ENCODE measurements at regions not wholly inside any gene's neighbourhood (a gene's known extent, or its start where the extent isn't known, plus 50 kb on each side); places are given as distances from the start of the nearest gene placed in this dataset.

GRCh38 chr3:177425042-177425441 lies 227.8 kb upstream of the TBL1XR1 start:
- no peak overlapping the region for H3K4me3 ChIP-seq (ENCODE audit: insufficient read depth, low read depth, low read length, poor library complexity, severe bottlenecking)
- no peaks in the 10 kb centered on the region for H3K27me3 ChIP-seq (replicated peaks; ENCODE audit: control insufficient read depth, insufficient read depth, low read length, poor library complexity, severe bottlenecking)
- H3K36me3 ChIP-seq (ENCODE audit: control insufficient read depth, insufficient read depth, low read length): no peaks in the 10 kb centered on the region
- H3K27ac ChIP-seq (ENCODE audit: insufficient read depth, low read length, poor library complexity, severe bottlenecking): no peak overlapping the region
- no peaks in the 10 kb centered on the region for H3K9me3 ChIP-seq (ENCODE audit: control insufficient read depth, low read length)
- DNase-seq: no peak
- peaks cover 8% of the 10 kb centered on the region for H3K4me1 ChIP-seq (ENCODE audit: control insufficient read depth, insufficient read depth, low read length, poor library complexity, severe bottlenecking)

GRCh38 chr3:177426106-177426877 lies 229.0 kb upstream of the TBL1XR1 start:
- H3K27ac ChIP-seq (ENCODE audit: insufficient read depth, low read length, poor library complexity, severe bottlenecking): no peak overlapping the region
- peaks cover 8% of the 10 kb centered on the region for H3K4me1 ChIP-seq (ENCODE audit: control insufficient read depth, insufficient read depth, low read length, poor library complexity, severe bottlenecking)
- no peak for DNase-seq
- H3K4me3 ChIP-seq (ENCODE audit: insufficient read depth, low read depth, low read length, poor library complexity, severe bottlenecking): no peak overlapping the region
- H3K9me3 ChIP-seq (ENCODE audit: control insufficient read depth, low read length): no peaks in the 10 kb centered on the region
- no peaks in the 10 kb centered on the region for H3K27me3 ChIP-seq (replicated peaks; ENCODE audit: control insufficient read depth, insufficient read depth, low read length, poor library complexity, severe bottlenecking)
- H3K36me3 ChIP-seq (ENCODE audit: control insufficient read depth, insufficient read depth, low read length): no peaks in the 10 kb centered on the region

DNA sequence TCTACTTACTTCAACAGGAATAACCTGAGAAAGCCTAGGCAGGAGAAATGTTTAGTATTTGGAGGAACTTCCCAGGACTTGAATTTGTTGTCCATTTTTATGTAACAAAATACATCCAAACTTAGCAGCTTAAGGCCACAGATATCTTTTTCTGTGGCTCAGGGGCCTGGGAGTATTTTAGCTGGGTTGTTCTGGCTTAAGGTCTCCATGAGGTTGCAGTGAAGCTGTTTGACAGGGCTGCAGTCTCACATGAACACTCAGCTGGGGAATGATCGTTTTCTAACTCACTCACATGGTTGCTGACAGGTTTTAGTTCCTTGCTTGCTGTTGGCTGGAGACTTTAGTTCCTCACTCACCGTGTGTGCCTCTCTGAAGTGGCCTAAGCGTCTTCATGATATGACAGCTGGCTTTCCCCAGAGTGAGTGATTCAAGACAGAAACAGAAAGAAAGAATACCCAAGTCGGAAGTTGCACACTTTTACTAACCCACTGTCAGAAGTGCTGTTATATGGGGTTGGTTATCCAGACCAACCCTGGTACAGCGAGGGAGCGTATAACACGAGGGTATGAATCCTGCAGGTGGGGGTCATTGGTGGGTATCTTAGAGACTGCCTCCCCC lies 229.7 kb upstream of the TBL1XR1 start:
- Histone ChIP-seq H3K36me3 (ENCODE audit: control insufficient read depth, insufficient read depth, low read length) (no peaks in the 10 kb centered on the region), H3K27ac (ENCODE audit: insufficient read depth, low read length, poor library complexity, severe bottlenecking) (peak overlapping the region; percentile 23), H3K4me1 (ENCODE audit: control insufficient read depth, insufficient read depth, low read length, poor library complexity, severe bottlenecking) (peaks cover 8% of the 10 kb centered on the region), H3K27me3 (replicated peaks; ENCODE audit: control insufficient read depth, insufficient read depth, low read length, poor library complexity, severe bottlenecking) (no peaks in the 10 kb centered on the region), H3K9me3 (ENCODE audit: control insufficient read depth, low read length) (no peaks in the 10 kb centered on the region), H3K4me3 (ENCODE audit: insufficient read depth, low read depth, low read length, poor library complexity, severe bottlenecking) (peak overlapping the region; percentile 11)
- peak in 1 of 3 donors; percentile 5 for DNase-seq

DNA sequence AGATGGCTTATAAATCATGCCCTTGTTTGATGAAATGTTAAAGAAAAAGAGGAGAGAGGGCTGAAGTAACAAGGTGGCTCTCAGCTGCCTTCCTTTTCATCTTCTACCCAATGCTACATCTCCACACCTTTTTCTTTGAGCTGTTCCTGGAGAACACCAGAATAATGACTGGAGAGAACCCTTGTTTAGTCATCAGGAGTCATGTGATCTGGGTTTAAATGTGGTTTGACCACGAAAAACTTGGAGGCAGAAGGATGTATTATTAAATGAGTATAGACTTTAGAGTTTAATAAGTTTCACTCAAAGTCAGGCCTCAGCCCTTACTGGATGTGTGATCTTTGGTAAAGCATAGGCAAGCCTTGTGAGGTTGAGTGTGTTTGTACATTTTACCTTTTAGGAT lies 230.3 kb upstream of the TBL1XR1 start:
- Histone ChIP-seq H3K4me3 (ENCODE audit: insufficient read depth, low read depth, low read length, poor library complexity, severe bottlenecking) (peak overlapping the region; percentile 11), H3K27ac (ENCODE audit: insufficient read depth, low read length, poor library complexity, severe bottlenecking) (no peak overlapping the region), H3K27me3 (replicated peaks; ENCODE audit: control insufficient read depth, insufficient read depth, low read length, poor library complexity, severe bottlenecking) (no peaks in the 10 kb centered on the region), H3K4me1 (ENCODE audit: control insufficient read depth, insufficient read depth, low read length, poor library complexity, severe bottlenecking) (peaks cover 8% of the 10 kb centered on the region), H3K9me3 (ENCODE audit: control insufficient read depth, low read length) (no peaks in the 10 kb centered on the region), H3K36me3 (ENCODE audit: control insufficient read depth, insufficient read depth, low read length) (no peaks in the 10 kb centered on the region)
- no peak for DNase-seq

DNA sequence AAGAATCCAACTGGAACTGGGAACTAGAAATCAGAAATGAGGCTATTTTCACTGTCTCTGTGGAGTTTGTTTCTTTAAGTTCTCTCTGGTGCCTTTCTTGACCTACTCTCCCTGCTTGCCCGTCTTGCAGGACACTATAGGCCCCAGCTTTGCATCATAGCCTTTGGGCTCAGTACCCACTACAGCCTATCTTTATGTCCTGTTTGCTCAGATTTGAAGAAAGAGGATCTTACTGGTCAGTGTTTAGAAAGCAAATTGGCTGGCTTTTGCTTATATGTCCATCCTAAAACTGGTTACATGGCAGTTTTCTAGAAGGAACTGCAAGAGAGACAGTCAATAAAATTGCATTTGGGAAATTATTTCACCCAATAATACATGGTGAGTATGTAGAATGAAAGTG lies 231.8 kb upstream of the TBL1XR1 start:
- H3K9me3 ChIP-seq (ENCODE audit: control insufficient read depth, low read length): no peaks in the 10 kb centered on the region
- no peak for DNase-seq
- no peaks in the 10 kb centered on the region for H3K36me3 ChIP-seq (ENCODE audit: control insufficient read depth, insufficient read depth, low read length)
- no peaks in the 10 kb centered on the region for H3K27me3 ChIP-seq (replicated peaks; ENCODE audit: control insufficient read depth, insufficient read depth, low read length, poor library complexity, severe bottlenecking)
- no peak overlapping the region for H3K27ac ChIP-seq (ENCODE audit: insufficient read depth, low read length, poor library complexity, severe bottlenecking)
- H3K4me3 ChIP-seq (ENCODE audit: insufficient read depth, low read depth, low read length, poor library complexity, severe bottlenecking): no peak overlapping the region
- peaks cover 8% of the 10 kb centered on the region for H3K4me1 ChIP-seq (ENCODE audit: control insufficient read depth, insufficient read depth, low read length, poor library complexity, severe bottlenecking)

- DNase-seq: no peak
- H3K4me1 ChIP-seq (ENCODE audit: control insufficient read depth, insufficient read depth, low read length, poor library complexity, severe bottlenecking): peaks cover 8% of the 10 kb centered on the region
- H3K36me3 ChIP-seq (ENCODE audit: control insufficient read depth, insufficient read depth, low read length): no peaks in the 10 kb centered on the region
- no peak overlapping the region for H3K27ac ChIP-seq (ENCODE audit: insufficient read depth, low read length, poor library complexity, severe bottlenecking)
- no peaks in the 10 kb centered on the region for H3K27me3 ChIP-seq (replicated peaks; ENCODE audit: control insufficient read depth, insufficient read depth, low read length, poor library complexity, severe bottlenecking)
- no peak overlapping the region for H3K4me3 ChIP-seq (ENCODE audit: insufficient read depth, low read depth, low read length, poor library complexity, severe bottlenecking)
- H3K9me3 ChIP-seq (ENCODE audit: control insufficient read depth, low read length): no peaks in the 10 kb centered on the region
These were observed 232.5 kb upstream of the TBL1XR1 start for GRCh38 chr3:177429771-177430170.

DNA sequence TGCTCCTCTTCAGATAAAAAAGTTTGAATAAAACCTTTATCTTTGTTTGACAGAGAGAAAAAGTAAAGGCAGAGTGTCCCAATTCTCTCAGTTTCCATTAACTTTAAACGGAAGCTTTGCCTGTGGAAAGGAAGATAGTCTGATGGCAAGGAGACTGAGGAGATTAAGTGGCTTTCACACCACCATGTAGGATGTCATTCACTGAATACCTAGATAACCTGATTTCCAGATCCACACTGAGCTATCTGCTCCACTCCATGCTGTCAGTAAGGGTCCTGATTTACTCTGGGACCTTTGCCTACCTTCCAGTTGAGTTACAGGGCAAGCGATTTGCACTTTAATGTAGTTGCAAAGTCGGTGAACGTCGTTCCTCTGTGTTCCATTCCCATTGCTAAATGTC lies 233.4 kb upstream of the TBL1XR1 start:
- Histone ChIP-seq H3K36me3 (ENCODE audit: control insufficient read depth, insufficient read depth, low read length) (no peaks in the 10 kb centered on the region), H3K4me3 (ENCODE audit: insufficient read depth, low read depth, low read length, poor library complexity, severe bottlenecking) (no peak overlapping the region), H3K4me1 (ENCODE audit: control insufficient read depth, insufficient read depth, low read length, poor library complexity, severe bottlenecking) (peaks cover 8% of the 10 kb centered on the region), H3K9me3 (ENCODE audit: control insufficient read depth, low read length) (no peaks in the 10 kb centered on the region), H3K27me3 (replicated peaks; ENCODE audit: control insufficient read depth, insufficient read depth, low read length, poor library complexity, severe bottlenecking) (no peaks in the 10 kb centered on the region), H3K27ac (ENCODE audit: insufficient read depth, low read length, poor library complexity, severe bottlenecking) (no peak overlapping the region)
- DNase-seq: no peak

- no peaks in the 10 kb centered on the region for H3K27me3 ChIP-seq (replicated peaks; ENCODE audit: control insufficient read depth, insufficient read depth, low read length, poor library complexity, severe bottlenecking)
- peaks cover 8% of the 10 kb centered on the region for H3K4me1 ChIP-seq (ENCODE audit: control insufficient read depth, insufficient read depth, low read length, poor library complexity, severe bottlenecking)
- DNase-seq: no peak
- H3K4me3 ChIP-seq (ENCODE audit: insufficient read depth, low read depth, low read length, poor library complexity, severe bottlenecking): no peak overlapping the region
- H3K27ac ChIP-seq (ENCODE audit: insufficient read depth, low read length, poor library complexity, severe bottlenecking): no peak overlapping the region
- no peaks in the 10 kb centered on the region for H3K36me3 ChIP-seq (ENCODE audit: control insufficient read depth, insufficient read depth, low read length)
- no peaks in the 10 kb centered on the region for H3K9me3 ChIP-seq (ENCODE audit: control insufficient read depth, low read length)
These were observed 234.4 kb upstream of the TBL1XR1 start for GRCh38 chr3:177431525-177432176.

DNA sequence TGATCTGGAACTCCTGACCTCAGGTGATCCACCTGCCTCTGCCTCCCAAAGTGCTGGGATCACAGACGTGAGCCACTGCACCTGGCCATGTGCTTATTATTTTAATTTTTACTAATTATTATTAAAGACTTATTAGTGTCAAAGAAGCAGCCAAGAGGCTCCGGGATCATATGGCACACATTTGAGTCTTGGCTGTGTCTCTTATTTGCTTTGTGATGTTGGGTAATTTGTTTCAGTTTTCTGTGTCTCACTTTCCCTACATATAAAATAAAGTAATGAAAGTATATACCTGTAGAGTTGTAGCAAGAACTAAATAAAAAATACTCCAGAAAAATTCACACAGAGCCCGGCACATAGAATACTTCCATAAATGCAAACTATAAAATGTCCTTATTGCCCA lies 238.0 kb upstream of the TBL1XR1 start:
- no peaks in the 10 kb centered on the region for H3K36me3 ChIP-seq (ENCODE audit: control insufficient read depth, insufficient read depth, low read length)
- no peaks in the 10 kb centered on the region for H3K27me3 ChIP-seq (replicated peaks; ENCODE audit: control insufficient read depth, insufficient read depth, low read length, poor library complexity, severe bottlenecking)
- H3K4me3 ChIP-seq (ENCODE audit: insufficient read depth, low read depth, low read length, poor library complexity, severe bottlenecking): no peak overlapping the region
- DNase-seq: no peak
- no peak overlapping the region for H3K27ac ChIP-seq (ENCODE audit: insufficient read depth, low read length, poor library complexity, severe bottlenecking)
- no peaks in the 10 kb centered on the region for H3K9me3 ChIP-seq (ENCODE audit: control insufficient read depth, low read length)
- H3K4me1 ChIP-seq (ENCODE audit: control insufficient read depth, insufficient read depth, low read length, poor library complexity, severe bottlenecking): no peaks in the 10 kb centered on the region
